WERI-Rb-1 (cell line): ENCODE measurements at regions not wholly inside any gene's neighbourhood (a gene's known extent, or its start where the extent isn't known, plus 50 kb on each side); places are given as distances from the start of the nearest gene placed in this dataset.

Experiments used
- DNase-seq: peaks from one replicate; pipeline ENCODE4 v3.0.0-alpha.2; 2020
- H3K27ac ChIP-seq: fragments of 250-450 bp; sonication (Bioruptor Pico); 2 replicates; pipeline ENCODE4 v1.5.1; 2020; ENCODE audit warnings: mild to moderate bottlenecking, moderate library complexity
- H3K27me3 ChIP-seq: fragments of 250-450 bp; sonication (Bioruptor Pico); 2 replicates; pipeline ENCODE4 v1.5.1; 2021; ENCODE audit warnings: mild to moderate bottlenecking, low read depth, moderate library complexity; ENCODE audit not compliant: insufficient read depth, severe bottlenecking
- H3K36me3 ChIP-seq: fragments of 250-450 bp; sonication (Bioruptor Pico); 2 replicates; pipeline ENCODE4 v1.5.1; 2020; ENCODE audit warnings: mild to moderate bottlenecking, moderate library complexity
- H3K4me3 ChIP-seq: 2 replicates; pipeline ENCODE4 v1.5.1; 2011; ENCODE audit warnings: low read depth, mild to moderate bottlenecking, control low read depth, low read length
- H3K9me3 ChIP-seq: fragments of 250-450 bp; sonication (Bioruptor Pico); 2 replicates; pipeline ENCODE4 v1.5.1; 2021; ENCODE audit warnings: mild to moderate bottlenecking, moderate library complexity; ENCODE audit not compliant: severe bottlenecking
- TF ChIP-seq, protein P1 (sequence below): IDR thresholded peaks from 2 replicates; pipeline ENCODE4 v1.5.1; 2011; ENCODE audit warnings: low read depth, mild to moderate bottlenecking, control low read depth, inconsistent platforms, low read length

GRCh38 chrX:39857780-39858179 lies 240.0 kb downstream of the BCOR start:
- Histone ChIP-seq H3K4me3 (no peak overlapping the region), H3K9me3 (no peaks in the 10 kb centered on the region), H3K27me3 (no peaks in the 10 kb centered on the region), H3K36me3 (no peaks in the 10 kb centered on the region), H3K27ac (peak overlapping the region; percentile 16)
- no peak for DNase-seq
- TF ChIP-seq, protein P1, sequence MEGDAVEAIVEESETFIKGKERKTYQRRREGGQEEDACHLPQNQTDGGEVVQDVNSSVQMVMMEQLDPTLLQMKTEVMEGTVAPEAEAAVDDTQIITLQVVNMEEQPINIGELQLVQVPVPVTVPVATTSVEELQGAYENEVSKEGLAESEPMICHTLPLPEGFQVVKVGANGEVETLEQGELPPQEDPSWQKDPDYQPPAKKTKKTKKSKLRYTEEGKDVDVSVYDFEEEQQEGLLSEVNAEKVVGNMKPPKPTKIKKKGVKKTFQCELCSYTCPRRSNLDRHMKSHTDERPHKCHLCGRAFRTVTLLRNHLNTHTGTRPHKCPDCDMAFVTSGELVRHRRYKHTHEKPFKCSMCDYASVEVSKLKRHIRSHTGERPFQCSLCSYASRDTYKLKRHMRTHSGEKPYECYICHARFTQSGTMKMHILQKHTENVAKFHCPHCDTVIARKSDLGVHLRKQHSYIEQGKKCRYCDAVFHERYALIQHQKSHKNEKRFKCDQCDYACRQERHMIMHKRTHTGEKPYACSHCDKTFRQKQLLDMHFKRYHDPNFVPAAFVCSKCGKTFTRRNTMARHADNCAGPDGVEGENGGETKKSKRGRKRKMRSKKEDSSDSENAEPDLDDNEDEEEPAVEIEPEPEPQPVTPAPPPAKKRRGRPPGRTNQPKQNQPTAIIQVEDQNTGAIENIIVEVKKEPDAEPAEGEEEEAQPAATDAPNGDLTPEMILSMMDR = no peak

DNA sequence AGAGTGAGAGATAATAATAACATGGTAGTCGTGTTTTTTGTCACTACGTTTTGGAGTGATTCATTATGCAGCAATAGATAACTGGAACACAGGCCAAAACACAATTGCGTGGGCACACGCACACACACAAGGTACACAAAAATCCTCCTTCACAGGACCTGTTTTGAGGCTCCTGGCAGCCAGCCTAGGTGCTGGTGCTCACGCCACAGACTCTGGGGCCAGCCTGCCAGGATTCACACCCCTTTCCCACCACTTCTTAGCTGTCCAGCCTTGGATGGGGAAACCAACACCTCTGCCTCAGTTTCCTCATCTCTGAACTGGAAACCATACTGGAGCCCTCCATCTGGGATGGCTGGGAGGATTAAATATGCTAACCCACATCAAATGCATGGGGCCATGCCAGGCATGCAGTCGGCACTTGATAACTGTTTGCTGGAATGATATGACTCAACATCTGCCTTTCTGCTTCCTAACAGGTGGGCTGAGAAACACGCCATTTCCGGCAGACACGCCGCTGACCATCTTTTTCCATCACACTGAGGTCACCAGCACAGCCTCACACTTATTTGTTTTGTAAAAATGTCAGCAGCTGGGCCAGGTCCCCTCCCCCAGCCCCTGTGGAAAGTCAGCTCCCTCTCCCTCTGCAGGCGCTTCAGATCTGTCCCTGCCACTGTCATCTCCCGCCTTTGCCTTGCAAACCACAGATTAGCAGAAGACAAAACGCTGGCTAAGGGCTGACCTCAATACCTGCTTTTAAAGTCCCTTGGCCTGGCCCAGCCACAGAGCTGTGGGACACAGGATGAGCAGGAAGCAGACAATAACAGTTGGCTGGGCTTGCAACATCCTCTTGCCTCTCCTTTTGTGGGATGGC lies 237.5 kb downstream of the BCOR start:
- Histone ChIP-seq H3K4me3 (no peak overlapping the region), H3K27ac (peak overlapping the region; percentile 44), H3K27me3 (no peaks in the 10 kb centered on the region), H3K36me3 (no peaks in the 10 kb centered on the region), H3K9me3 (no peaks in the 10 kb centered on the region)
- TF ChIP-seq, protein P1 = 0 out of 2 replicates have a peak, but pooled peaks have one; percentile 2
- DNase-seq = peak; percentile 77

- DNase-seq = no peak
- Histone ChIP-seq H3K36me3 (no peaks in the 10 kb centered on the region), H3K9me3 (no peaks in the 10 kb centered on the region), H3K27me3 (no peaks in the 10 kb centered on the region), H3K4me3 (no peak overlapping the region), H3K27ac (no peak overlapping the region)
- TF ChIP-seq, protein P1 = no peak
These were observed 234.8 kb downstream of the BCOR start for GRCh38 chrX:39862963-39863362.

GRCh38 chrX:39866229-39866628 lies 231.5 kb downstream of the BCOR start:
- Histone ChIP-seq H3K4me3 (no peak overlapping the region), H3K36me3 (no peaks in the 10 kb centered on the region), H3K27me3 (no peaks in the 10 kb centered on the region), H3K9me3 (no peaks in the 10 kb centered on the region), H3K27ac (no peak overlapping the region)
- TF ChIP-seq, protein P1 = no peak
- DNase-seq = no peak

GRCh38 chrX:39869846-39870601 lies 227.7 kb downstream of the BCOR start:
- no peak for DNase-seq
- no peaks in the 10 kb centered on the region for H3K9me3 ChIP-seq
- no peak overlapping the region for H3K4me3 ChIP-seq
- no peaks in the 10 kb centered on the region for H3K27me3 ChIP-seq
- H3K27ac ChIP-seq = no peak overlapping the region
- H3K36me3 ChIP-seq = no peaks in the 10 kb centered on the region
- TF ChIP-seq, protein P1 = no peak
